AG20443 (cell line): ENCODE measurements at regions not wholly inside any gene's neighbourhood (a gene's known extent, or its start where the extent isn't known, plus 50 kb on each side); places are given as distances from the start of the nearest gene placed in this dataset.

Source experiments
- DNase-seq: peaks from one replicate; pipeline ENCODE4 v3.0.0; 2012; ENCODE audit warnings: low spot score, mixed read lengths

- no peak for DNase-seq
These were observed 121.7 kb downstream of the ICE1 start for GRCh38 chr5:5544094-5544663.

- DNase-seq, result no peak
These were observed 120.2 kb downstream of the ICE1 start for GRCh38 chr5:5542654-5543053.

GRCh38 chr5:5540065-5540464 is 117.6 kb downstream of the ICE1 start:
- DNase-seq, result no peak
